ENCODE measurements at regions not wholly inside any gene's neighbourhood (a gene's known extent, or its start where the extent isn't known, plus 50 kb on each side); places are given as distances from the start of the nearest gene placed in this dataset.
"Not testable (repeated sequence)": the region's sequence is repeated elsewhere in the genome, so short reads cannot be mapped to it uniquely, and the experiment has no call there.

- Histone ChIP-seq H3K36me3 (replicated peaks) (no peaks in the 10 kb centered on the region), H3K27ac (no peak overlapping the region), H3K4me3 (ENCODE audit: low read depth, low read length) (no peak overlapping the region), H3K27me3 (replicated peaks) (no peaks in the 10 kb centered on the region)
- TF ChIP-seq CTCF (IDR thresholded peaks at IDR 0.05; ENCODE audit: low read depth, low read length, missing control alignments): no peak
- in situ Hi-C loops (cut with HindIII; ENCODE audit: low pct_ligation_motif_present, low sequenced_read_pairs): no loop called here
- no peak for DNase-seq
Measured at GRCh38 chr9:129445794-129446306, 175.1 kb downstream of the C9orf50 start.

- H3K36me3 ChIP-seq (replicated peaks); H3K4me3 ChIP-seq (ENCODE audit: low read depth, low read length); H3K27ac ChIP-seq; H3K27me3 ChIP-seq (replicated peaks); in situ Hi-C loops (cut with HindIII; ENCODE audit: low pct_ligation_motif_present, low sequenced_read_pairs); DNase-seq: not testable (repeated sequence)
Measured at GRCh38 chr9:129443515-129444164, 177.3 kb downstream of the C9orf50 start.

GRCh38 chr9:129442803-129443511 lies 177.9 kb downstream of the C9orf50 start:
- in situ Hi-C loops (cut with HindIII; ENCODE audit: low pct_ligation_motif_present, low sequenced_read_pairs): no loop called here
- no peak for TF ChIP-seq CTCF (IDR thresholded peaks at IDR 0.05; ENCODE audit: low read depth, low read length, missing control alignments)
- Histone ChIP-seq H3K27ac (no peak overlapping the region), H3K4me3 (ENCODE audit: low read depth, low read length) (no peak overlapping the region), H3K36me3 (replicated peaks) (no peaks in the 10 kb centered on the region), H3K27me3 (replicated peaks) (peaks cover 6% of the 10 kb centered on the region)
- DNase-seq: no peak

GRCh38 chr9:129441852-129442251 lies 179.0 kb downstream of the C9orf50 start:
- TF ChIP-seq CTCF (IDR thresholded peaks at IDR 0.05; ENCODE audit: low read depth, low read length, missing control alignments): no peak
- in situ Hi-C loops (cut with HindIII; ENCODE audit: low pct_ligation_motif_present, low sequenced_read_pairs): no loop called here
- Histone ChIP-seq H3K4me3 (ENCODE audit: low read depth, low read length) (no peak overlapping the region), H3K27me3 (replicated peaks) (peaks cover 8% of the 10 kb centered on the region), H3K27ac (no peak overlapping the region), H3K36me3 (replicated peaks) (no peaks in the 10 kb centered on the region)
- DNase-seq: no peak

- no peak overlapping the region for H3K4me3 ChIP-seq (ENCODE audit: low read depth, low read length)
- in situ Hi-C loops (cut with HindIII; ENCODE audit: low pct_ligation_motif_present, low sequenced_read_pairs): no loop called here
Measured at GRCh38 chr9:129440435-129441186, 180.3 kb downstream of the C9orf50 start.

More at GRCh38 chr9:129440435-129441186, 180.3 kb downstream of the C9orf50 start:
- Histone ChIP-seq H3K36me3 (replicated peaks) (no peaks in the 10 kb centered on the region), H3K27ac (no peak overlapping the region), H3K27me3 (replicated peaks) (peaks cover 8% of the 10 kb centered on the region)
- DNase-seq: no peak
- TF ChIP-seq CTCF (IDR thresholded peaks at IDR 0.05; ENCODE audit: low read depth, low read length, missing control alignments): no peak

Measured in brain microvascular endothelial cell (primary cell).